Smooth muscle cell (in vitro differentiated cells): ENCODE measurements at regions not wholly inside any gene's neighbourhood (a gene's known extent, or its start where the extent isn't known, plus 50 kb on each side); places are given as distances from the start of the nearest gene placed in this dataset.

ENCODE experiments used
- DNase-seq: peaks from one replicate; lab custom pipeline; 2025; ENCODE audit not compliant: unreplicated experiment; lab: John Stamatoyannopoulos, UW
- H2AFZ ChIP-seq: fragments of 200-600 bp; sonication (generic); 2 replicates; pipeline ENCODE4 v1.6.0; 2016; ENCODE audit warnings: antibody characterized with exemption, low read depth, mild to moderate bottlenecking
- H3F3A ChIP-seq: fragments of 200-600 bp; sonication (generic); 2 replicates; pipeline ENCODE4 v1.6.0; 2017; ENCODE audit warnings: antibody characterized with exemption, low read depth
- H3K27ac ChIP-seq: fragments of 200-600 bp; sonication (generic); 2 replicates; pipeline ENCODE4 v1.5.1; 2016; ENCODE audit warnings: low read depth, mild to moderate bottlenecking
- H3K27me3 ChIP-seq: fragments of 200-600 bp; sonication (generic); 2 replicates; pipeline ENCODE4 v1.6.1; 2016; ENCODE audit warnings: low read depth, mild to moderate bottlenecking
- H3K36me3 ChIP-seq: fragments of 200-600 bp; sonication (generic); 2 replicates; pipeline ENCODE4 v1.5.1; 2016; ENCODE audit warnings: low read depth
- H3K4me1 ChIP-seq: fragments of 200-600 bp; sonication (generic); 2 replicates; pipeline ENCODE4 v1.5.1; 2016; ENCODE audit warnings: low read depth
- H3K4me2 ChIP-seq: fragments of 200-600 bp; sonication (generic); 2 replicates; pipeline ENCODE4 v1.6.0; 2016; ENCODE audit warnings: mild to moderate bottlenecking
- H3K4me3 ChIP-seq: fragments of 200-600 bp; sonication (generic); 2 replicates; pipeline ENCODE4 v1.5.1; 2016; ENCODE audit warnings: mild to moderate bottlenecking
- H3K79me2 ChIP-seq: fragments of 200-600 bp; sonication (generic); 2 replicates; pipeline ENCODE4 v1.6.0; 2016; ENCODE audit warnings: low read depth, mild to moderate bottlenecking
- H3K9ac ChIP-seq: fragments of 200-600 bp; sonication (generic); 2 replicates; pipeline ENCODE4 v1.6.0; 2016; ENCODE audit warnings: low read depth
- H3K9me3 ChIP-seq: fragments of 200-600 bp; sonication (generic); replicated peaks from 2 replicates; pipeline ENCODE4 v1.5.1; 2016; ENCODE audit warnings: low read depth
- H4K20me1 ChIP-seq: fragments of 200-600 bp; sonication (generic); 2 replicates; pipeline ENCODE4 v1.6.0; 2016; ENCODE audit warnings: low read depth
- CTCF ChIP-seq: fragments of 200-600 bp; sonication (generic); IDR thresholded peaks from 2 replicates; pipeline ENCODE4 v1.5.1; 2017; ENCODE audit warnings: borderline replicate concordance, mild to moderate bottlenecking, antibody characterized with exemption; ENCODE audit not compliant: insufficient read depth, poor library complexity, severe bottlenecking
- whole genome bisulfite sequencing: methylation state at CpG from one replicate; pipeline ENCODE4 v1.1.7; 2016; ENCODE audit warnings: low lambda C conversion rate; 5-methylcytosine and 5-hydroxymethylcytosine counted together

- H3K27me3 ChIP-seq = no peaks in the 10 kb centered on the region
- H3K4me3 ChIP-seq = no peak overlapping the region
- H3F3A ChIP-seq = no peaks in the 10 kb centered on the region
- H3K79me2 ChIP-seq = no peaks in the 10 kb centered on the region
- H3K36me3 ChIP-seq = no peaks in the 10 kb centered on the region
- no peak overlapping the region for H3K4me2 ChIP-seq
- no peak for DNase-seq
- no peaks in the 10 kb centered on the region for H3K4me1 ChIP-seq
- H3K9ac ChIP-seq = no peak overlapping the region
- no peaks in the 10 kb centered on the region for H4K20me1 ChIP-seq
- H3K9me3 ChIP-seq = no peaks in the 10 kb centered on the region
- no peak for TF ChIP-seq CTCF
- H2AFZ ChIP-seq = no peak overlapping the region
- 92% methylated on average over 22 of the region's 22 CpGs for WGBS
- H3K27ac ChIP-seq = no peak overlapping the region
Measured at GRCh38 chr9:90975781-90976538, 174.3 kb downstream of the SYK start.

- Histone ChIP-seq H3K9ac (no peak overlapping the region), H3K36me3 (no peaks in the 10 kb centered on the region), H4K20me1 (no peaks in the 10 kb centered on the region), H3F3A (no peaks in the 10 kb centered on the region), H3K79me2 (no peaks in the 10 kb centered on the region), H3K27me3 (no peaks in the 10 kb centered on the region), H3K9me3 (no peaks in the 10 kb centered on the region), H3K4me1 (no peaks in the 10 kb centered on the region), H3K4me2 (no peak overlapping the region), H3K4me3 (no peak overlapping the region), H3K27ac (no peak overlapping the region), H2AFZ (no peak overlapping the region)
- no peak for TF ChIP-seq CTCF
- no peak for DNase-seq
- 85% methylated on average over 7 of the region's 7 CpGs for WGBS
Measured at GRCh38 chr9:90979138-90979551, 177.5 kb downstream of the SYK start.

- Histone ChIP-seq H4K20me1 (no peaks in the 10 kb centered on the region), H2AFZ (no peak overlapping the region), H3K36me3 (no peaks in the 10 kb centered on the region), H3K9me3 (no peaks in the 10 kb centered on the region), H3K79me2 (no peaks in the 10 kb centered on the region), H3K9ac (no peak overlapping the region), H3F3A (no peaks in the 10 kb centered on the region), H3K27me3 (no peaks in the 10 kb centered on the region), H3K4me1 (no peaks in the 10 kb centered on the region), H3K4me2 (no peak overlapping the region), H3K4me3 (no peak overlapping the region), H3K27ac (no peak overlapping the region)
- WGBS = 84% methylated on average over 4 of the region's 4 CpGs
- no peak for TF ChIP-seq CTCF
- DNase-seq = no peak
Measured at GRCh38 chr9:90979639-90980038, 178.0 kb downstream of the SYK start.

- no peak for DNase-seq
Measured at GRCh38 chr9:90981726-90982125, 180.1 kb downstream of the SYK start.

More at GRCh38 chr9:90981726-90982125, 180.1 kb downstream of the SYK start:
- Histone ChIP-seq H3K4me1 (no peaks in the 10 kb centered on the region), H3K27ac (no peak overlapping the region), H4K20me1 (no peaks in the 10 kb centered on the region), H3K36me3 (no peaks in the 10 kb centered on the region), H3K9ac (no peak overlapping the region), H3K4me3 (no peak overlapping the region), H3F3A (no peaks in the 10 kb centered on the region), H3K9me3 (no peaks in the 10 kb centered on the region), H3K27me3 (no peaks in the 10 kb centered on the region), H2AFZ (no peak overlapping the region), H3K4me2 (no peak overlapping the region), H3K79me2 (no peaks in the 10 kb centered on the region)
- no peak for TF ChIP-seq CTCF
- WGBS = 84% methylated on average over 3 of the region's 3 CpGs
